Anterior cingulate cortex (tissue), 58 donors: ENCODE measurements at regions not wholly inside any gene's neighbourhood (a gene's known extent, or its start where the extent isn't known, plus 50 kb on each side); places are given as distances from the start of the nearest gene placed in this dataset.
"Not testable (repeated sequence)": the region's sequence is repeated elsewhere in the genome, so short reads cannot be mapped to it uniquely, and the experiment has no call there.

Experiments used
- DNase-seq, 58 donors: peaks; one replicate each; lab custom pipeline; 2025; lab: John Stamatoyannopoulos, UW

DNA sequence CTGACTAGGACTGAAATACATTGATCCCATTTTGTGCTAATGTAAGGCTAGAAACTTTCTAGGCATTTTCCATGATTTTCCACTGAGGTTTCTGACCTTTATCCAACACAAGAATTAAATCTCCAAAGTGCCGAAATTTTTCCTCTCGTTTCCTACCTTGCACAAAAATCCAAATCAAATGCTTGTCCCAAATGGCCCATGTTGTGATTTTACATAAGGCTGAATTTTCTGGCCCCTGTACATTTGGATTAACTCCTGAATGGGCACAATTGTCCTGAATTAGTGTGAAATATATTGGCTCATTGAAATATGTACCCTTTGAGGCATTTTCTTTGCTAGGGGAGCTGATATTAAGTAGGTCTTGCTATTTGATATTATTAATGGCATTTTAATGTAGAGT, 105.6 kb upstream of the CBLB start:
- no peak for DNase-seq

DNA sequence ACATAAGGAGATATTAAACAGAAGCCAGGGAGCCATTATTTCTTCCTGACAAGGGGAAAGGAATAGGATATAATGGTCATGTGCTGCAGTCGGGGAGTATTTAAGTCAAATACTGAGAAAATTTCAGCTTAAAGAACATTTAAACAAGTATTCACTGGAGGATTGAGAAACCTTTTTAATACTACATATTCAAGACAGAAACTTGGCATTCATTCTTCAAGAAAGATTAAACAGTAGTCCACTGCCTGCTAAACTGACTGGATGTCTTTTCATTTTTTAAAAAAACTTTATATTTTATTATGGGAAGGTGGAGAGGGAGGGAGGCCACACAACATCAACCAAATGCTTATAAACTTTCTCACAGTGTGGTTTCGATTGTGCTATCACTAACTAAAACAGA, 107.4 kb upstream of the CBLB start:
- DNase-seq, result no peak

DNA sequence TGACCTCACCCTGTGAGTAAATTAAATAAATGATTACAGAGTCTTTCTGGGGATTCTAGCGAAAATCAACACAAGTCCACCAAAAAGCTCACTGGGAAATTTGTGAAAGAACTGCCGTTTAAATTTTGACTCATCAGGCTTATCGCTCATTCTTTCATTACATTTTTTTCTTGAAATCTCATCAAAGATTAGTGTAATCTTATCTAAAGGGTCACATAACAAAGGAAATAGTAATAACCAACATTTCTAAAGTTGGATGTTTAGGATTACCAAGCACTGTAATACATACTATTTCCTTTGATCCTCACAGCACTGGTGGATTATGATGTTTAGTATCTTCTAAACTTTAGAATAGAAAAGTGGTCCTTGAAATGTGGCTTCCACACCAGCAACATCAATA, 111.1 kb upstream of the CBLB start:
- DNase-seq, result no peak

DNA sequence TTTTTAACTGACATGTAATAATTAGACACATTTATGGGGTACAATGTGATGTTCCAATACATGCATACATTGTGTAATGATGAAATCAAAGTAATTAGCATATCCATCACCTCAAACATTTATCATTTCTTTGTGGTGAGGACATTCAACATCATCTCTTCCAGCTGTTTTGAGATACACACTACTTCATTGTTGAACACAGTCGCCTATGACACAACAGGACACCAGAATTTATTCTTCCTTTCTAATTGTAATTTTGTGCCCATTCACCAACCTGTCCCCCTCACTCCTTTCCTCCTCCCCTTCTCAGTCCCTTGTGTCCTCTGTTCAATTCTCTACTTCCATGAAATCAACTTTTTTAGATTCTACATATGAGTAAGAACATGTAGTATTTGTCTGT, 113.4 kb upstream of the CBLB start:
- no peak for DNase-seq

DNA sequence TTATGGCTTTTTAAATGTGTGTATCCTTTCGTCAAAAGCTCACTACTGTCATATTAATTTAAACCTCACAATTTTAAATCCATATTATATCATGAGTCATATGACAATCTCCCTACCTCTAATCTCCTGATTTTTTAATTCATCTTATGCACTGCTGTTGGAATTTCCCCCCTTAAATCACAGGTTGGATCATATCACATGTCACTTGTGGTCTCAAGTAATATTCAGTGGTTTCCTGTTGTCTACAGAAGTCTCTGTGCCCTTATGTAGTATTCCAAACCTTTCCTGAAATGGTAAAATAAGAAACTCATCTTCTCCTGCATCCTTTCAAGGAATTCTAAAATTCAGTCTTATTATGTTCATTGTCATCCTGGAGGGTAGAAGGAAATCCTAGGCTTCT, 116.0 kb upstream of the CBLB start:
- no peak for DNase-seq

DNA sequence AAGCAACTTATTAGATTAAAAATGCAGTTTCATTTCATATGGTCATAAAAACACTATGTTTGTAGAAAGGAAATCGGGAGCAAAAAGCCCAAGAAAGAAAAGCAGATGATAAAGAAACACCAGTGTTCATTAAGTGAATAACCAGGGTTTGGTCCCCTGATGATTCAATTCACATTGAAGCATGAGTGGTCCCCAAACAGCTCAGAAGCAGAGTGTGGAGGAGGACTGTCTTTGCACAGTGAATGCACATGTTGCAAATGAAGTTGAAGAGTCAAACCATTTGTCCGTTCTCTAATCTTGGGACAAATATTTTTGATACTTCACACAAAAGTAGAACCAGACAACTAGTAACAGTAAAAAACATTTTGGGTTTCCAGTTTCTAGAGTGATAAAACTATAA, 117.5 kb upstream of the CBLB start:
- not testable (repeated sequence) for DNase-seq

DNA sequence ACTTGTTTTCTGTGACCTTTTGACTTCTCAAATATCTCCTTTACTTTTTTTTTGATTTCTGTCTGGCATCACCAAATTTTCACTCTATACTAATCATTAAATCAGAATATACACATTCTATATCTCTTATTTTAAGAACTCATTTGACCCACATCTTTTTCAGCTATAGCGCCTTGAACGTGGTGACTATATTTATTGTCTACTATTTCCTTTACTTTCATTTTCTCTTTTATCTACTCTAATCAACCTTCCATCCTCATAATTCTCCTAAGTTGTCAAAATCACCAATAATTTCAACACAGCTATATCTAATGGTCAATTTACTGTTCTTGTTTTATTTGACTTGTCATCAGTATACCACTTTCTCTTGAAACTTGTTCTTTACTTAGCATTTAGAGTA, 119.0 kb upstream of the CBLB start:
- no peak for DNase-seq

DNA sequence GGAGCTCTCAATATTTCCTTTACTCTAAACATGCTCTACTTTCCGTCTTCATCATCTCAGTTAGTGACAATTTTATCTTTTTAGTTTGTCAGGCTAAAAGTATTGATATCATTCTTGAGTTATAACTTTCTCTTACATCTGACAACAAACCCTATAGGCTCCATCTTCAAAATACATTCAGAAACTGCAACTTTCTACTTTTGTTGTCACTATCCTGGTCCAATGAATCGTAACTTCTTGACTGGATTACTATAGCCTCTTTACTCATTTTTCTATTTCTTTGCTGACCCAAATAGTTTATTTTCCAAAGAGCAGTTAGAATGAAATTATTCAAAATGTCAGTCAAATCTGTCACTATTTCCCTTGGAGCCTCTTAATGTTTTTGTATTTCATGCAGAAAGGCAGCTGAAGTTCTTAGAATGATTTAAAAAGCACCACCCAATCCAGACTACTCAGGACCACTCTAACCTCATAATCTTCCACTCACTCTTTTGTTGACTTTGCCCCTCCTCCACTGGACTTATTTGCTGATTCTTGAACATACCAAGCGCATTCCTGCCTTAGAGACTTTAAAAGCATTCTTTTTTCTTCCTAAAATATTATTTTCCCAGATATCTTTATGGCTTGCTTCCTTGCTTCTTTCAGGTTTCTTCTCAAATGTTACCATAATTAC, 119.9 kb upstream of the CBLB start:
- no peak for DNase-seq

DNA sequence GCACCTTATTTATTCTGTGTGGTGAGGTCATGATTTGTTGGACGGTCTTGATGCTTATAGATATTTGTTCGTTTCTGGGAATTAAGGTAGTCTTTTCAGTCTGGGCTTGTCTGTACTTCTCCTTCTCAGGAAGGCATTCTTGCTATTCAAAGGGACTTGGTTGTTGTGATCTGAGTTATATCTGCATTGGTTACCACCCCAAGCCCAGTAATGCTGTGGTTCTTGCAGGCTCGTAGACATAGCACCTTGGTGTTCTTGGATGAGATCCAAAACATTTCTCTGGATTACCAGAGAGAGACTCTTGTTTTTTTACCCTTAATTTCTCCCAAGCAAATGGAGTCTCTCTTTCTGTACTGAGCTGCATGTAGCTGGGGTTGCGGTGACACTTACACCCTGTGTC, 128.0 kb upstream of the CBLB start:
- no peak for DNase-seq

DNA sequence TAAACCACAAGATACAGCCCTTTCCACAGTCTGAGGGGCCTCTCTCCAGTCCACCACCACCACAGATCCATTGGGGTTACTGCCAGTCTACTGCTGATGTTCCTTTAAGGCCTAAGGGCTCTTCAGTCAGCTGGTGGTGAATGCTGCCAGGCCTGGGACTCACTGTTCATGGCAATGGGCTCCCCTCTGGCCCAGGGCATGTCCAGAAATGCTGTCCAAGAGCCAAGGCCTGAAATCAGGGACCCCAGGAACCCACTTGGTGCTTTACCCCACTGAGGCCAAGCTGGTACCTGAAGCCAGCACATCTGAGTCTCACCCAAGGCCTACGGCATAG, 128.6 kb upstream of the CBLB start:
- DNase-seq, result no peak

DNA sequence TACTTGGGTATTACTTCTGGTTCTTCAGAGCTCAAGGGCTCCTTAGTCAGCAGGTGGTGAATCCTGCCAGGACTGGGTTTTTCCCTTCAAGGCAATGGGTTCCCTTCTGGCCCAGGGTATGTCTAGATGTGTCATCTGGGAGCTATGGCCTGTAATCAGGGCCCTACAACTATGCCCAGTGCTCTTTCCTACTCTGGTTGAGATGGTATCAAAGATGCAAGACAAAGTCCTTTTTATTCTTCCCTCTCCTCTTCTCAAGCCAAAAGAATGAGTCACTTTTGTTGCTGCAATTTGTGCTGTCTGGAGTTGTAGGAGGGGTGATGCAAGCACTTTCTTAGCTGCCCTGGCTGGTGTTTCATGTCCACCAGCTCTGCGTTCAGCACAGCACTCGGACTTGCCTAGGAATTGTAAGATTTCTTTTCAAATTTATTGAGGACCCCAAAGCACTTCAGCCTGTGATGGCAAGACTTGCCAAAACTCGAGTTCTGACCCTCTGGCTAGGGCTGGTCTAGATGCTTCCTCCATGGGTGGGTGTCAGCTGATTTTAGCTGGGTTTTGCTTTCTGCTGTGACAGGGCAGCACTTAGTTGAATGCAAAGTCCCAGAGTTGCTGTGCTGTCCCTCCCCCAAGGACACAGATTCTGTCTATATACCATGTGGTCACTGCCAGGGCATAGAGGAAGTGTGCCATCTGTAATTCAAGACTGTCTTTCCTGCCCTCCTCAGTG, 129.2 kb upstream of the CBLB start:
- peak in 1 of 58 donors; percentile 5 for DNase-seq

DNA sequence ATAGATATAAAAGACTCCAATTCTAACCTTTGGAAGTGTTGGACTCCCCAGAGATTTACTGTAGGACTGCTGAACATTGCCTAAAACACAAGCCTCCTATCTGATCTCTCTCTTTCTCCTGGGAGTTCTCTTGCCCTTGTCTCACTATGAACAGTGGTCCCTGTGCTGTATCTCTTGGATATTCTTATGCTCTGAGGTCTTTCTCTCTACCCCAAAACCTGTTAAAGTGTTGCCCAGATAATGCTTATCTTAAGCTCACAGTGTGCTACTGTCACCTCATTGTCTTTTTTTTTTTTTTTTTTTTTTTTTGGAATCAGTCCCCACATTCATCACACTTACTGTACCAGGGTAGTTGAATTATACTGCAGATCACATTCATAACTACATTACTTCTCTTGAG, 131.0 kb upstream of the CBLB start:
- DNase-seq, result no peak

DNA sequence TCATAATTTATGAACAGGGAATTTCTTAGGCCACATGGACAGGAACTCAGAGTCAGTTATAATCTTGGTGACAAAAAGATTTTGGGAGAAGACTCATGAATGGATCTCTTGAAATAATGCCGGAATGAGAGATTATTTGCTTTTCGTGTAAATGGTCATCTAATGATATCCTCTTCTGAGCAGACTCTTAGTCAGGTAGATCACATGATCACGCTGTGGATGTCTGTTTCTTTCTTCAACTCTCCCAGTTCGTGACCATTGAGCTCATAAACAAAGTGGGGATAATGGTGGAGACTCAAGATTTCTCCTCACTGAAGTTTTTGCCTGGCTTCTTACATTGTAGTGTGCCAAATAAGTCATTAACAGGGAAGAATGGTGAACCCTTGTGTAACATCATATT, 133.1 kb upstream of the CBLB start:
- no peak for DNase-seq

DNA sequence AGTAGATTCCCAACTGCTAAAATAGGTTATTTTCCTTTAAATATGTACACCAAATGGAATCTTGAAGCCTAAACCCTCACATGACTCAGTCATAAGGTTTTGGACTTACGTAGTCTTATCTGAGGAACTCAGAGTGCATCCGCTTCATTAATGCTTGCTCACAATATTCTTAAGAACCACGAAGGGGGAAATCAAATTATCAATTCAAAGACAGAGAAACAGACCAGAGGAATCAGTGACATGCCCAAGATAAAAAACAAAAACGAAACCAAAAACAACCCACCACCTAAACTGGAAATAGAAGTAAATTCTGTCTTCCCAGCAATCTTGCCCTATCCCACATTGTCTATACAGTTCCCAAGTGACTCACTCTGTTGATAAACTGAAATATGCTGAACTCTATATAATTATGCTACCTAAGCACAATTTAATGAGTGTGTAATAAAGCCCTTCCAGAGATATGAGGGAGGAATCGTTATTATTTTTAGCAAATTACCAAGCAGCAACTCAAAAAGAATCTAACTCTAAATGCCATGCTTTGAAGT, 135.4 kb upstream of the CBLB start:
- no peak for DNase-seq

DNA sequence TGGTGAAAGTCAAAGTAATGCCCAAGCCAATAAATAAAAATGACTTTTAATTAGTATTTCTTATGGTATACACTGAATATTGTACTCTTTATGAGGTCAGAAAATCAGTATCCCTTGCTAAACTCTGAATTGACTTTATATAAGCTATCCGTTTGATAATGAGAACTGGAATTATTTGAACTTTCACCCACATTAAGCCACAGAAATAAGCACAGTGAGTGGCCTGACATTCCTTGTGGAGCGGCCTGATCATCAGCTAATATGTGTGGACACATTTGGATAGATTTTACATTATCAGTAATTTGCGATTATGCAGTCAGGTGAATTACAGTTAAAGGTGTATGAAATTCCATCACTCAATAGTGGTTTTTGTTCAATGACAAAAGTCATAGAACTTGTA, 136.0 kb upstream of the CBLB start:
- no peak for DNase-seq

DNA sequence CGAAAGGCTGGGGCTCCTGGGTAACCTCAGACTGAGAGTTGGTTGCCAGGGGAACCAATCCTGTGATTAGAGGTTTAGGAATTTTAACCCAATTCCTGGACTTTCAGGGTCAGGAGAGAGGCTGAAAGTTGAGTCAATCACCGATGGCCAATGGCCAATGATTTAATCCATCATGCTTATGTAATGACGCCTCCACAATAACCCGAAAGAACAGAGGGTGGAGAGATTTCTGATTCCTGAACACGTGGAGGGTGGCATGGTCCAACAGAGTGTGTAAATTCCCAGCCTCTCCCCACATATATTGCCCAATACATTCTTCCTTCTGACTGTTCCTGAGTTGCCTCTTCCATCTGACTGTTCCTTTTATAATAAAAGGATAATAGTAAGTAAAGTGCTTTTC, 137.2 kb upstream of the CBLB start:
- no peak for DNase-seq

DNA sequence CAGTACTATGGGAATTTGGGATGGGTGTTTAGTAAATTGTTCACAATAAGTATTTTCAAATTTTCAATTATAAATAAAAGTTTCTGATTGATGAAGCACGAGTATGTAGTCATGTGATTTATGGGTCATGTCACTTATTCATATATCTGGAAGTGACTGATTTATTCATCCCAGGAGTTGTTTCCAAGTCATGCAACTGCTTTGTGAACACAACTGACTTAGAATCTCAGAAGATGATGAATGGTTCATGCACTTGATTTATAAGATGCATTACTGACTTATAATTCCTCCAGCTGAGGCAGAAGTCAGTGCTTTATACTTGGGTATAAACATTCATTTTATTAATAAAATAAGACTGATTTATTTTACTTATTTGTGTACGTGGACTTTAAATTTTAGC, 137.8 kb upstream of the CBLB start:
- no peak for DNase-seq

DNA sequence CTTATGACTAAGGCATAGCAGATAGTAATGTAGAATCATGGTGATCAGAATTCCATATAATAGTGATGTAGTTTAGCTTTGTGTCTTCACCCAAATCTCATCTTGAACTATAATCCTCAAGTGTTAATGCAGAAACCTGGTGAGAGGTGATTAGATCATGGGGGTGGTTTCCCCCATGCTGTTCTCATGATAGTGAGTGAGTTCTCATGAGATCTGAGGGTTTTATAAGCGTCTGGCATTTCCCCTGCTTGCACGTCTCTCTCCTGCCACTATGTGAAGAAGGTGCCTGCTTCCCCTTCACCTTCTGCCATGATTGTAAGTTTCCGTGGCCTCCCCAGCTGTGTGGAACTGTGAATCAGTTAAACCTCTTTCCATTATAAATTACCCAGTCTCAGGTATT, 138.7 kb upstream of the CBLB start:
- DNase-seq, result no peak

DNA sequence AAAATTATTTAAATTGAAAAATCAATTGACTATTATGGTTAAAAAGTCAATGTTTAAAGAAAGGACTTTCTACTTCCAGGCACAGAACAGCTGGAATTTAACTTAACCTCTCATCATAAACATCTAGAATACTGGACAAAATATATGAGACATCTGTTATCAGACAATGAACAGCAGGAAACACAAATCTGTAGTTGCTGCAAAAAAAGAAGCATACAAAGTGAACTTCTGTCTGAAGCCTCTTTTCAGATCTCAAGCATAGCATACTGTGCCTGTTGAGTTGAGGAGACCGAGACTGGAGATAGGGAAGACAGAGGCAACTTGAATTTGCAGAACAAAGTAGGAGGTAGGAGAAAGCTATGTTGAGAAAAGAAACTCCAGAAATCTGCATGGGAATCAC, 140.0 kb upstream of the CBLB start:
- DNase-seq, result no peak

DNA sequence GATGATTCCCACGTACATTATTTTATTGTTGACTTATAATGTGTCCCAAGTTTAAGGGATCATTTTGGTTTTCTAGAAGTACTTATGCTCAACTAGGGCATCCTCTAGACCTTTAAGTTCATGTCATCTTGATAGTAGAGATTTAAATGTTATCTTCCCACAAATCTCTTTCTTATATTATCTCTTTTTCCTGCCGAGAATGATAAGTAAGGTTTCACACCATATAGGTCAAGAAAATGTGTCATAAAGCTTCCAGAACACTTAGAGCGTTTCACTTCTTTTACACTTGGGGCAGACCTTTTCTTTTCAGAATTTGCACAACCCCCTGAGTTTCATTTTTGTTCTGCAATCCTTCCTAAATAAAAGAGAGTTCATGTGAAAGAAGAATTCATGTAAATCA, 142.0 kb upstream of the CBLB start:
- no peak for DNase-seq

DNA sequence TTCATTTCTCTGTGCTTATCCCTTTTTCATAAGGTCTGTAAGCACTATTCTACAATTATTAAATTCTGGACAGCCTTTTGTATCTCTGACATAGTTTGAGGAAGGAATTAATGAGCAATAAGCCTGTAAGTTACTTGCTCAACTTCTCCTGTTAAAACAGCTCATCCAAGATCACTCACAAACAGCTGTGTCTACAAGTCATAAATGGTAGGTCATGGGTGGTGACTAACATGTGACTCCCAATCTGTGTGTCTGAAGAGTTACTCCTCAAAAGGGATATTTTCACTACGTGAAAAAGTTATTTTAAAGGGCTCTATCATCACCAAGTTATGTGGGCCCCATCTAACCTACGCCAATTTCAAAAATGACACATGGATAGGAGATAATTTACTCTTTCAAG, 145.2 kb upstream of the CBLB start:
- DNase-seq, result no peak

DNA sequence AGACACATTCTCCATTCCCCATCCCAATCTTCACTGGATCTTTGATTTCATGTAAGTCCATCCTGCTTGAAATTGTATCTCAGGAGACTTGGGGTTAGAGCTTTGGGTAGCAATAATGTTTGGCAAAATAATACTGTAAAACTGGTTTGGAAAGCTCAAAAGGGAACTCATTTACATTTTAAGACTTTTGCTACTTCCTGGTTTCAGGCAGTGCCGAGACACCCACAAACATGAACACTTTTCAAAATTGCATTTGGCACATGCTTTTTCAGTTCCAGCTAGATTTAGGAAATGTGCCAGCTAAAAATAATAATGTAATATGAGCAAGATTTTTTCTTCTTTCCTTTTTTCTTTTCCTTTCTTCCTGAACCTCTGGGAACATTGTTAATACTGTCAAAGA, 145.7 kb upstream of the CBLB start:
- DNase-seq, result peak in 1 of 58 donors; percentile 6

DNA sequence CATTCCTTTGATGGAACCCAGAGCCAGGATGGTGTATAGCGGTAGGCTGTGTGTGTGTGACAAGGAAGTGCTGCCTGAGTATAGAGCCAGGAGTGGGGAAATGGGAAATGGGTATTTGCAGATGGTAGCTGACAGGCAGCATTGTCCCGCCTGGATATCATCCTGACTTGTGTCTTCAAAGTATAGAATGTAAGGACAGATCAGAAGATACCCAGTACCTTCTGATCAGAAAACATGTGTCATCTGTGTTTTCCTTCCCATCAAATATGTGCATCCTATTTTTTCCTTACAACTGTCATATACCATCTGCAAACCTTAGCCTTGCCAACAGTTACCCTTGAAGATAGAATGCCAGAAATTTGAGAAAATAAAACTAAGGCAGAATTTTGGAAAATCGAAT, 146.2 kb upstream of the CBLB start:
- DNase-seq, result no peak
